Cardiac fibroblast (primary cell): ENCODE measurements at regions not wholly inside any gene's neighbourhood (a gene's known extent, or its start where the extent isn't known, plus 50 kb on each side); places are given as distances from the start of the nearest gene placed in this dataset.

ENCODE experiments used
- DNase-seq, 2 donors: peaks; one replicate each; pipeline versions ENCODE4 v3.0.0 to v3.0.0-alpha.2; 2010; ENCODE audit warnings: low read depth in 2 of 2
- H3K4me3 ChIP-seq, 2 donors: replicated peaks in 1 of 2; 1 replicate in 1 of 2; 2 replicates in 1 of 2; pipeline ENCODE4 v1.5.1; 2011; ENCODE audit warnings: low read depth in 2 of 2, low read length in 2 of 2, mild to moderate bottlenecking in 2 of 2, moderate library complexity in 1 of 2
- CTCF ChIP-seq: IDR thresholded peaks from one replicate; pipeline ENCODE4 v1.5.1; 2011; ENCODE audit warnings: low read depth, mild to moderate bottlenecking, low read length, inconsistent platforms

- TF ChIP-seq CTCF = no peak
- no peak overlapping the region for H3K4me3 ChIP-seq
- no peak for DNase-seq
Measured at GRCh38 chr5:152260940-152261339, 144.1 kb downstream of the NMUR2 start.

GRCh38 chr5:152259702-152260101 lies 145.4 kb downstream of the NMUR2 start:
- no peak for TF ChIP-seq CTCF
- no peak overlapping the region for H3K4me3 ChIP-seq
- no peak for DNase-seq

- no peak for TF ChIP-seq CTCF
- no peak for DNase-seq
- H3K4me3 ChIP-seq = no peak overlapping the region
Measured at GRCh38 chr5:152256580-152256979, 148.5 kb downstream of the NMUR2 start.

- no peak overlapping the region for H3K4me3 ChIP-seq
- TF ChIP-seq CTCF = no peak
- DNase-seq = no peak
Measured at GRCh38 chr5:152255411-152255810, 149.7 kb downstream of the NMUR2 start.

- no peak overlapping the region for H3K4me3 ChIP-seq
- no peak for DNase-seq
- no peak for TF ChIP-seq CTCF
Measured at GRCh38 chr5:152247850-152248385, 157.2 kb downstream of the NMUR2 start.

GRCh38 chr5:152246401-152246800 lies 158.7 kb downstream of the NMUR2 start:
- H3K4me3 ChIP-seq = no peak overlapping the region
- peak; percentile 4 to 14 for DNase-seq

More at GRCh38 chr5:152246401-152246800, 158.7 kb downstream of the NMUR2 start:
- TF ChIP-seq CTCF = no peak
